ENCODE measurements at regions not wholly inside any gene's neighbourhood (a gene's known extent, or its start where the extent isn't known, plus 50 kb on each side); places are given as distances from the start of the nearest gene placed in this dataset.

DNA sequence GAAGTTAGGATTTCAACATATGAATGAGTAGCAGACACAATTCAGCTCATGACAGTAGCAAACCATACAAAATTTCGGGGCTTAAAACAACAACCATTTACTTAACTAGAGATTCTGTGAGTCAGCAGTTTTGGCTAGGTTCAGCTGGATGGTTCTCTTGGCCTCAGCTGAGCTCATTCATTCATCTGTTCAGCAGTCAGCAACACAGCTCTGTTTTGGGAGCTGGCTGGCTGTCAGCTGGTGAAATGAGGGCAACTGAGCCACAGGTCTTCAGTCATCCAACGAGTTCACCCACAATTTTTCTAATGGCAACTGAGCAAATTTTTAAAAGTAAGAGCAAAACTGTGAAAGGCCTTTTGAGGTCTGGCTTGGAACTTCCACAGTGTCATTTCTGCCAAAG is 2005.1 kb upstream of the AGA start:
- no peak overlapping the region for H3K4me3 ChIP-seq
- no peak for TF ChIP-seq POLR2AphosphoS5 (IDR thresholded peaks at IDR 0.05)
- TF ChIP-seq EP300 (IDR thresholded peaks at IDR 0.05) = no peak
- TF ChIP-seq, protein P1, sequence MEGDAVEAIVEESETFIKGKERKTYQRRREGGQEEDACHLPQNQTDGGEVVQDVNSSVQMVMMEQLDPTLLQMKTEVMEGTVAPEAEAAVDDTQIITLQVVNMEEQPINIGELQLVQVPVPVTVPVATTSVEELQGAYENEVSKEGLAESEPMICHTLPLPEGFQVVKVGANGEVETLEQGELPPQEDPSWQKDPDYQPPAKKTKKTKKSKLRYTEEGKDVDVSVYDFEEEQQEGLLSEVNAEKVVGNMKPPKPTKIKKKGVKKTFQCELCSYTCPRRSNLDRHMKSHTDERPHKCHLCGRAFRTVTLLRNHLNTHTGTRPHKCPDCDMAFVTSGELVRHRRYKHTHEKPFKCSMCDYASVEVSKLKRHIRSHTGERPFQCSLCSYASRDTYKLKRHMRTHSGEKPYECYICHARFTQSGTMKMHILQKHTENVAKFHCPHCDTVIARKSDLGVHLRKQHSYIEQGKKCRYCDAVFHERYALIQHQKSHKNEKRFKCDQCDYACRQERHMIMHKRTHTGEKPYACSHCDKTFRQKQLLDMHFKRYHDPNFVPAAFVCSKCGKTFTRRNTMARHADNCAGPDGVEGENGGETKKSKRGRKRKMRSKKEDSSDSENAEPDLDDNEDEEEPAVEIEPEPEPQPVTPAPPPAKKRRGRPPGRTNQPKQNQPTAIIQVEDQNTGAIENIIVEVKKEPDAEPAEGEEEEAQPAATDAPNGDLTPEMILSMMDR (IDR thresholded peaks at IDR 0.05) = no peak
- TF ChIP-seq POLR2A (IDR thresholded peaks at IDR 0.05) = no peak

GRCh38 chr4:179465131-179465797 is 2023.0 kb upstream of the AGA start:
- no peak for DNase-seq (ENCODE audit: low spot score in 2 of 2)
- H3K4me1 ChIP-seq = no peaks in the 10 kb centered on the region
- WGBS = 90% methylated on average over 8 of the region's 8 CpGs
- TF ChIP-seq, protein P1 (IDR thresholded peaks at IDR 0.05) = no peak
- TF ChIP-seq EP300 (IDR thresholded peaks at IDR 0.05) = no peak
- no peaks in the 10 kb centered on the region for H3K27me3 ChIP-seq
- H3K36me3 ChIP-seq = no peaks in the 10 kb centered on the region
- no peak overlapping the region for H3K4me3 ChIP-seq
- H3K27ac ChIP-seq = no peak overlapping the region
- H3K9me3 ChIP-seq = no peaks in the 10 kb centered on the region

More for the DNA sequence above, 2005.1 kb upstream of the AGA start:
- Histone ChIP-seq H3K9me3 (no peaks in the 10 kb centered on the region), H3K4me1 (no peaks in the 10 kb centered on the region), H3K27ac (no peak overlapping the region), H3K36me3 (no peaks in the 10 kb centered on the region), H3K27me3 (no peaks in the 10 kb centered on the region)
- no peak for DNase-seq (ENCODE audit: low spot score in 2 of 2)
- WGBS = 57% methylated on average over 2 of the region's 2 CpGs

DNA sequence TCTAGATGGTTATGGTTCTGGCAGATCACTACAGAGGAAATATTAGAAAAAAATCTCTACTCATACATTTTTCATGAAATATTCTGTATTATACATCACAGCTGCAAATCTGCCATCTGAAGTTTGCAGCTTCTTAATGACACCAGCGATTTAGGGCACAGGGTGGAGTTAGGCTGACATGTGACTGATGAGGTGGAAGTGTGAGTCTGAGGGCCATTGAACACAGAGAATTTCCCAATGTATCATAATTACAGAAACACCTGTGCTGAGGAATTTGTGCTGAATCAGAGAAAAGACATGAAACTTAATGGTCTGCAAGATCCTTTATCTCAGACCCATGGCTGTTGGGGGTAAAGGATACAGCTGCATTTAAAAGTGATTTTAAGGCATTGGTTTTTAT is 2025.6 kb upstream of the AGA start:
- Histone ChIP-seq H3K4me1 (no peaks in the 10 kb centered on the region), H3K27ac (no peak overlapping the region), H3K4me3 (no peak overlapping the region), H3K27me3 (no peaks in the 10 kb centered on the region), H3K9me3 (no peaks in the 10 kb centered on the region), H3K36me3 (no peaks in the 10 kb centered on the region)
- WGBS = 21% methylated on average over 1 of the region's 1 CpG
- TF ChIP-seq POLR2A (IDR thresholded peaks at IDR 0.05) = no peak
- no peak for TF ChIP-seq EP300 (IDR thresholded peaks at IDR 0.05)
- TF ChIP-seq, protein P1 (IDR thresholded peaks at IDR 0.05) = no peak
- TF ChIP-seq POLR2AphosphoS5 (IDR thresholded peaks at IDR 0.05) = no peak
- no peak for DNase-seq (ENCODE audit: low spot score in 2 of 2)

DNA sequence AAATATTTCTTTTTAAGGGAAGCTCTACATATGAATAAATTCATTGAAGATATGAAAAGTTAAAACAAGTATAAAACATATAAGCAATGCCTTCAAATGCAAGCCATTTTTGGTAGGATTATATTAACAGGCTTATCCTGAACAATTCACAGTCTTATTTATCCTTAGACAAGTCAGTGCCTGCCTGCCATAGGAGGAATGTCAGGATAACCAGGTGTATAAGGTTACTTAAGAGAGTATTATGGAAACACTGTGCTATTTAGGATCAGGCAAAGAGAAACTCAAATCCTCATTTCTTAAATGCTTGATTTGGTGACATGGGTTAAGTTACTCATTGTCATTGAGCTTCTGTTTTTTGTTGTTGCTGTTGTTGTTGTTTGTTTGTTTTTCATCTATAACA is 2029.9 kb upstream of the AGA start:
- Histone ChIP-seq H3K27me3 (no peaks in the 10 kb centered on the region), H3K4me1 (no peaks in the 10 kb centered on the region), H3K27ac (no peak overlapping the region), H3K9me3 (peaks cover 7% of the 10 kb centered on the region), H3K4me3 (no peak overlapping the region), H3K36me3 (no peaks in the 10 kb centered on the region)
- no peak for DNase-seq (ENCODE audit: low spot score in 2 of 2)
- TF ChIP-seq POLR2A (IDR thresholded peaks at IDR 0.05) (no peak), POLR2AphosphoS5 (IDR thresholded peaks at IDR 0.05) (no peak), EP300 (IDR thresholded peaks at IDR 0.05) (no peak)
- TF ChIP-seq, protein P1 (IDR thresholded peaks at IDR 0.05) = no peak

DNA sequence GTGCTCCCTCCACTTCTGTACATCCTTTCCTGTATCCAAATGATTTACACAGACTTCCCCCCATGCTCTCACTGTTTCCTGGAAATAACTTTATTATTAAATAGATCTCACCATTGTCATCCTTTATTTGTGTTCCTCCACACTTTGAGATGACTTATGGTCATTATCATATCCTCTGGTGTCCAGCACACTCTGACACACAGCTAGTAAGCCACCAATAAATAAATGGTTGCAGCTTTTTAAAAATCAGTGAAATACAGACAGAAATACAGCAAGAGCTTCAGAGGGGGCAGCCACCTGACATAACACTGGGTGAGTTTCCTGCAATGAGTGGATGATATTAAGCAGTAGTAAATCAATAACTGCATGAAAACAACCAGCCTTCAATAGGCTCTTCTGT is 2036.4 kb upstream of the AGA start:
- no peak overlapping the region for H3K27ac ChIP-seq
- no peaks in the 10 kb centered on the region for H3K36me3 ChIP-seq
- no peaks in the 10 kb centered on the region for H3K4me1 ChIP-seq
- peaks cover 9% of the 10 kb centered on the region for H3K9me3 ChIP-seq
- no peak for TF ChIP-seq POLR2AphosphoS5 (IDR thresholded peaks at IDR 0.05)
- TF ChIP-seq POLR2A (IDR thresholded peaks at IDR 0.05) = no peak
- TF ChIP-seq, protein P1 (IDR thresholded peaks at IDR 0.05) = no peak
- TF ChIP-seq EP300 (IDR thresholded peaks at IDR 0.05) = no peak
- no peak overlapping the region for H3K4me3 ChIP-seq
- H3K27me3 ChIP-seq = no peaks in the 10 kb centered on the region
- DNase-seq (ENCODE audit: low spot score in 2 of 2) = no peak
